MM.1S (cell line): ENCODE measurements at regions not wholly inside any gene's neighbourhood (a gene's known extent, or its start where the extent isn't known, plus 50 kb on each side); places are given as distances from the start of the nearest gene placed in this dataset.

ENCODE experiments used
- CTCF ChIP-seq: fragments of 300-600 bp; sonication (generic); IDR thresholded peaks from 2 replicates; pipeline ENCODE4 v1.5.1; 2016; ENCODE audit warnings: antibody characterized with exemption, low read length, mixed read lengths
- EZH2 ChIP-seq: fragments of 300-600 bp; sonication (generic); optimal IDR thresholded peaks from 2 replicates; pipeline ENCODE3; 2017; ENCODE audit warnings: low read depth, mild to moderate bottlenecking, antibody characterized with exemption, low read length, mixed read lengths
- EZH2phosphoT487 ChIP-seq: fragments of 300-600 bp; sonication (generic); IDR thresholded peaks from 2 replicates; pipeline ENCODE4 v1.6.1; 2018; ENCODE audit warnings: antibody characterized with exemption, low read length

- TF ChIP-seq CTCF (no peak), EZH2 (no peak), EZH2phosphoT487 (no peak)
Measured at GRCh38 chrX:41029332-41029731, 55.9 kb upstream of the USP9X start.
